ENCODE measurements at regions not wholly inside any gene's neighbourhood (a gene's known extent, or its start where the extent isn't known, plus 50 kb on each side); places are given as distances from the start of the nearest gene placed in this dataset.

DNA sequence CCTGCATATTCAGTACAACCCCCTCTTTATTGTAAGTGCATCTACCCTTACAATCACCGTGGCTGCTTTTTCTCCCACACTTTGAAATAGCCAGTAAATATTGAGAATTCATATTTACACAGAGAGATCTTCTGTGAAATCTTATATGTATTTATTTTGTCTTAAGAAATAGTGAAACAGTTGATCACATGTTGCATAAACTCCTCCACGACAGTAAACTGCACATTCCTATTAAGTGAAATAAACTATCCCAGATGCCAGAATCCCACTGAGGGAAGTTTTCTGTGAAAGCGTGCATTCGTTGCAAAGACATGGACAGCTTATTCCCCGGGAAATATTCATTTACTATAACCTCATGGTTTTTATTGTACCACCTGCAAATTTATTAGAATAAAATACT is 796.0 kb downstream of the ROBO2 start:
- TF ChIP-seq, protein P1, sequence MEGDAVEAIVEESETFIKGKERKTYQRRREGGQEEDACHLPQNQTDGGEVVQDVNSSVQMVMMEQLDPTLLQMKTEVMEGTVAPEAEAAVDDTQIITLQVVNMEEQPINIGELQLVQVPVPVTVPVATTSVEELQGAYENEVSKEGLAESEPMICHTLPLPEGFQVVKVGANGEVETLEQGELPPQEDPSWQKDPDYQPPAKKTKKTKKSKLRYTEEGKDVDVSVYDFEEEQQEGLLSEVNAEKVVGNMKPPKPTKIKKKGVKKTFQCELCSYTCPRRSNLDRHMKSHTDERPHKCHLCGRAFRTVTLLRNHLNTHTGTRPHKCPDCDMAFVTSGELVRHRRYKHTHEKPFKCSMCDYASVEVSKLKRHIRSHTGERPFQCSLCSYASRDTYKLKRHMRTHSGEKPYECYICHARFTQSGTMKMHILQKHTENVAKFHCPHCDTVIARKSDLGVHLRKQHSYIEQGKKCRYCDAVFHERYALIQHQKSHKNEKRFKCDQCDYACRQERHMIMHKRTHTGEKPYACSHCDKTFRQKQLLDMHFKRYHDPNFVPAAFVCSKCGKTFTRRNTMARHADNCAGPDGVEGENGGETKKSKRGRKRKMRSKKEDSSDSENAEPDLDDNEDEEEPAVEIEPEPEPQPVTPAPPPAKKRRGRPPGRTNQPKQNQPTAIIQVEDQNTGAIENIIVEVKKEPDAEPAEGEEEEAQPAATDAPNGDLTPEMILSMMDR (IDR thresholded peaks at IDR 0.05): no peak
- no peak for ATAC-seq

DNA sequence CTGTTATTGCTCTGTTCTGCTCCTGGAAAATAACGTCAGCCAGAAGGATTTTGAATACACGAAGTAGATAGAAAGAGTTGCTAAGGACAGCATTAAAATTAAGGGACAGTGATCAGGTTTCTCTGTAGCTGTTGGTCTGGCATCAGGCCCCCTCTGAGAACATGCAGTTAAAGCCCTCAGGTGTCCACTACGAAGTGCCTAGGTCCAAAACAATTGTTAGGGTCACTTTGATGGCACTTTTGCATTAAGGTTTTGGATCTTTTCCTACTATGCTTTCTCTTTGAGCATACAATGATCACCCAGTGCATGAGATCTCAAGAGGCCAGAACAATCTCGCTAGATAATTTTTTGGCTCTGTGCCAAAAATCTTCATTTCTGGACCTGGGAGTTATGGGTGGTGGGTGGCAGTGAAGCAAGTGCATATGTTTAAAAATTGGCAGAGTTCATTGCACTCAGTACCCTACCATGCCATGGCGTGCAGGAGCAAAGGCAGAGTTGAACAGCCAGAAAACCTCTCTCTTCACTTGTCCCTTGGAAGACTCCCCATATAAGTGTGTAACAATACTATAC is 797.6 kb downstream of the ROBO2 start:
- Histone ChIP-seq H3K27ac (no peak overlapping the region), H3K9me3 (no peaks in the 10 kb centered on the region), H3K4me1 (no peaks in the 10 kb centered on the region), H3K36me3 (no peaks in the 10 kb centered on the region), H3K27me3 (no peaks in the 10 kb centered on the region), H3K4me3 (no peak overlapping the region)
- ATAC-seq (no peak), FAIRE-seq (no peak), DNase-seq (no peak)
- 42 to 47% methylated on average over 5 of the region's 5 CpGs for WGBS, 2 donors
- intact Hi-C loops (cut with DNase I): no loop called here
- TF ChIP-seq, protein P1 (IDR thresholded peaks at IDR 0.05): no peak

More for the DNA sequence above, 796.0 kb downstream of the ROBO2 start:
- no peaks in the 10 kb centered on the region for H3K9me3 ChIP-seq
- DNase-seq: no peak
- no peaks in the 10 kb centered on the region for H3K27me3 ChIP-seq
- H3K4me1 ChIP-seq: no peaks in the 10 kb centered on the region
- no peak overlapping the region for H3K4me3 ChIP-seq
- intact Hi-C loops (cut with DNase I): no loop called here
- no peaks in the 10 kb centered on the region for H3K36me3 ChIP-seq
- no peak overlapping the region for H3K27ac ChIP-seq
- FAIRE-seq: no peak
- WGBS, 2 donors: 46 to 60% methylated on average over 5 of the region's 5 CpGs

DNA sequence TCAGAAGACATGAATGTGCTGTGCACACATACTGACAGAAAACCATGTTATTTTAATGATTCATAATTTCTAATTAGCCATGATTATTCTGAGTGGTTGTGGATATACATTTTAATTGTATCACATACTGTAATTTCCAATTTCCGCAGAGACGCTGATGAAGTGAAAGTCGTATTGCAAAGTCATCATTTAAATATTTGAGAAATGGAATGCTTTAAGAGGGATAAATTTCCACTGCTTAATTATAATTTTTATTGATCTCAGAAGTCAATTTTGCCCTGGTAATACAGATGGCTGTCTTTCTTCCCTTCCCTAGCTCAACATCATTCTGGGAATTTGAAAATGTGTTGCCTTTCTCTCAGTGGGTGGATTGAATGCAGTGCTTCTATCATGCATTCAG is 819.3 kb downstream of the ROBO2 start:
- DNase-seq: no peak
- Histone ChIP-seq H3K4me1 (no peaks in the 10 kb centered on the region), H3K4me3 (no peak overlapping the region), H3K36me3 (no peaks in the 10 kb centered on the region), H3K9me3 (no peaks in the 10 kb centered on the region), H3K27me3 (no peaks in the 10 kb centered on the region), H3K27ac (no peak overlapping the region)
- intact Hi-C loops (cut with DNase I): no loop called here
- ATAC-seq: no peak
- TF ChIP-seq, protein P1 (IDR thresholded peaks at IDR 0.05): no peak
- WGBS, 2 donors: 68 to 83% methylated on average over 3 of the region's 3 CpGs
- FAIRE-seq: no peak

DNA sequence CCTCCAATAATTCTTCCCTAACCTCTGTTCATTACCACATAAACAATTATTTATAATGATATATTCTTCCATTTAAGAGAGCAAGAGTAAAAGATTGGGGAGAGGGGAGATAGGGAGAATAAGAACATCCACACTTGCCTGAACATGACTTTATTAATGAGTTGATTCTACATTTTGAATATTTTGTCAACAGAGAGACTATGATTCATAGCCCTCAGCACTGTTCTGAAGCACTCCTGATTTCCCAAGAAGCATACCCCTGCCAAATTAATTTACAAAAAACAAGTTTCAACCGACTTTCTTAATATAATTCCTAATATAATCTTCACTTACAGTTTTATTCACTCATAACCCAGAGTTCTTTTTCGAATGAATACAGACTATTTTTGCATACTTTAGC is 828.8 kb downstream of the ROBO2 start:
- 40 to 64% methylated on average over 2 of the region's 2 CpGs for WGBS, 2 donors
- Histone ChIP-seq H3K27me3 (no peaks in the 10 kb centered on the region), H3K36me3 (no peaks in the 10 kb centered on the region), H3K9me3 (no peaks in the 10 kb centered on the region), H3K27ac (no peak overlapping the region), H3K4me3 (no peak overlapping the region), H3K4me1 (no peaks in the 10 kb centered on the region)
- intact Hi-C loops (cut with DNase I): no loop called here
- TF ChIP-seq, protein P1 (IDR thresholded peaks at IDR 0.05): no peak
- DNase-seq (no peak), FAIRE-seq (no peak), ATAC-seq (no peak)

DNA sequence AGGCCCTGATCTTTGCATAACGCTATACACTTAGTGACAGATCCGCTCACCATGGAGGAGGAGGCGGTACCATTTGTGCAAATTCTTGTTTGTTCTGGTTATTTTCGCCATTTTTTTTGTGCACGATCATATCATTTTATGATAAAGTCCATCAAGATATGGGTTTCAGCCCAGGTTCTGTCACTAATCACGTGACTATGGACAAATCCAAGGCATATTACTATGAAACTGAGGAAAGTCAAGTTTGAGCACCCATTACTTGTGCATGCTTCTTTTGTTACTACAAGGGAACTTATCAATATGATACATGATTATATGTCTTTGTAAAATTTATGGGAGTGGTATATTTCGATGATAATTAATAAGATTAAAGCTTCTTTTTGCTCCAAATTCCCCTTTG is 829.5 kb downstream of the ROBO2 start:
- H3K9me3 ChIP-seq: no peaks in the 10 kb centered on the region
- H3K36me3 ChIP-seq: no peaks in the 10 kb centered on the region
- WGBS, 2 donors: 64 to 65% methylated on average over 7 of the region's 7 CpGs
- no peak overlapping the region for H3K27ac ChIP-seq
- no peaks in the 10 kb centered on the region for H3K4me1 ChIP-seq
- no peaks in the 10 kb centered on the region for H3K27me3 ChIP-seq
- H3K4me3 ChIP-seq: no peak overlapping the region
- TF ChIP-seq, protein P1 (IDR thresholded peaks at IDR 0.05): no peak
- ATAC-seq: no peak
- DNase-seq: no peak
- intact Hi-C loops (cut with DNase I): no loop called here
- no peak for FAIRE-seq

Measured in pancreas (tissue), 10 donors.